ENCODE measurements at regions not wholly inside any gene's neighbourhood (a gene's known extent, or its start where the extent isn't known, plus 50 kb on each side); places are given as distances from the start of the nearest gene placed in this dataset.

DNA sequence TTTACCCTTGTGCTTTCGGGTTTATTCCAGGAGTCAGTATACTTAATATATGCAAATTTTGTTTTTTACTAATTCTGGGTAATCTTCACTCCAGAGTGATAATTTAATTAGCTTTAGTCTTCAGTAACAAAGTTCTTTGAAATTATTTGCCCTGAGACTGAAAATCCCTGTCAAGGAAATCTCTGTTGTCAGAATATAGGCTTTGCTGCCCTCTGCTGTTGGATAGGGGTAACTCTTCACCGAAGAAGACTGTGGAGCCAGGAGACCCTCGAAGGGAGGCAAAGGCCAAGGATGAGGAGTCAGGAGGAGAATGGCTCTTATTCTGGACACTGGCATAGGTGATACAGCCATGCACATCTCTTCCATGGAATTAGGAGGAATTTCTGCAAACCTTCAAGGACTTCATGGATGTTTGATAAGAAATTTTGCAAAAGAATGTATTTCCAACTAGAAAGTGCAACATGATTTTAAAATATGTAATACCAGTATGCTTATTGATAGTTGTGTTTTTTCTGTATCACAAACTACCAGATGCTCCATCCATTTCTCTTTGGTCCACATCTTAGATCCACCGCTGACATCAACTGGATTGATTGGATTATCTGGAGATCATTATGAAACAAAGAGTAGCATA, 182.3 kb downstream of the RDH14 start:
- Histone ChIP-seq H3K9me3 (no peaks in the 10 kb centered on the region), H3K4me1 (peaks cover 9% of the 10 kb centered on the region), H3K4me3 (no peak overlapping the region), H3K36me3 (replicated peaks in 1 of 2; ENCODE audit: insufficient read depth in 1 of 2, low read depth in 2 of 2) (no peaks in the 10 kb centered on the region), H3K27me3 (no peaks in the 10 kb centered on the region), H3K27ac (peak overlapping the region in 2 of 4 donors; percentile 8 to 48)
- TF ChIP-seq, protein P1, sequence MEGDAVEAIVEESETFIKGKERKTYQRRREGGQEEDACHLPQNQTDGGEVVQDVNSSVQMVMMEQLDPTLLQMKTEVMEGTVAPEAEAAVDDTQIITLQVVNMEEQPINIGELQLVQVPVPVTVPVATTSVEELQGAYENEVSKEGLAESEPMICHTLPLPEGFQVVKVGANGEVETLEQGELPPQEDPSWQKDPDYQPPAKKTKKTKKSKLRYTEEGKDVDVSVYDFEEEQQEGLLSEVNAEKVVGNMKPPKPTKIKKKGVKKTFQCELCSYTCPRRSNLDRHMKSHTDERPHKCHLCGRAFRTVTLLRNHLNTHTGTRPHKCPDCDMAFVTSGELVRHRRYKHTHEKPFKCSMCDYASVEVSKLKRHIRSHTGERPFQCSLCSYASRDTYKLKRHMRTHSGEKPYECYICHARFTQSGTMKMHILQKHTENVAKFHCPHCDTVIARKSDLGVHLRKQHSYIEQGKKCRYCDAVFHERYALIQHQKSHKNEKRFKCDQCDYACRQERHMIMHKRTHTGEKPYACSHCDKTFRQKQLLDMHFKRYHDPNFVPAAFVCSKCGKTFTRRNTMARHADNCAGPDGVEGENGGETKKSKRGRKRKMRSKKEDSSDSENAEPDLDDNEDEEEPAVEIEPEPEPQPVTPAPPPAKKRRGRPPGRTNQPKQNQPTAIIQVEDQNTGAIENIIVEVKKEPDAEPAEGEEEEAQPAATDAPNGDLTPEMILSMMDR (IDR thresholded peaks at IDR 0.05), result peak; percentile 44 to 69 (median 65)
- TF ChIP-seq POLR2A (IDR thresholded peaks at IDR 0.05), result no peak
- peak; percentile 17 to 45 (median 36) for DNase-seq
- ATAC-seq, result peak; percentile 74
- WGBS, 2 donors, result 38 to 40% methylated on average over 4 of the region's 4 CpGs
- intact Hi-C loops (cut with DNase I), result no loop called here

DNA sequence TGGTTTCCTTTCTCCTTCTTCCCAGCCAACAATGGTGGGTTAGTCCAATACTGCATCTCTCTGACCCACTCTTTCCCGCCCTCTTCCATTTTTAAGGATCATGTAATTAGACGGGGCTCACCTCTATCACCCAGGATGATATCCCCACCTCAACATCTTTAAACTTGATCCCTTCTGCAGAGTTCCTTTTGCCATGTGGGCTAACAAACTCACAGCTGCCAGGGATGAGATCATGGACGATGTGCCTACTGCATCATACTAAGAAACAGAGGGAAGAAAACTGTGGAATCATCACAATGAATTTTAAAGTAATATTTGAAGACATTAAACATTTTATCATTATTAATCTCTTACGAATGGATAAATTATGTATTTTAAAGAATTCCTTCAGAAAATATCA, 183.5 kb downstream of the RDH14 start:
- intact Hi-C loops (cut with DNase I), result no loop called here
- Histone ChIP-seq H3K9me3 (no peaks in the 10 kb centered on the region), H3K27me3 (no peaks in the 10 kb centered on the region), H3K36me3 (replicated peaks in 1 of 2; ENCODE audit: insufficient read depth in 1 of 2, low read depth in 2 of 2) (no peaks in the 10 kb centered on the region), H3K27ac (peak overlapping the region in 1 of 4 donors; percentile 18), H3K4me1 (peaks cover 9% of the 10 kb centered on the region), H3K4me3 (no peak overlapping the region)
- no peak for ATAC-seq
- TF ChIP-seq POLR2A (IDR thresholded peaks at IDR 0.05), result no peak
- TF ChIP-seq, protein P1 (IDR thresholded peaks at IDR 0.05), result no peak
- no peak for DNase-seq
- 67 to 70% methylated on average over 4 of the region's 4 CpGs for WGBS, 2 donors

DNA sequence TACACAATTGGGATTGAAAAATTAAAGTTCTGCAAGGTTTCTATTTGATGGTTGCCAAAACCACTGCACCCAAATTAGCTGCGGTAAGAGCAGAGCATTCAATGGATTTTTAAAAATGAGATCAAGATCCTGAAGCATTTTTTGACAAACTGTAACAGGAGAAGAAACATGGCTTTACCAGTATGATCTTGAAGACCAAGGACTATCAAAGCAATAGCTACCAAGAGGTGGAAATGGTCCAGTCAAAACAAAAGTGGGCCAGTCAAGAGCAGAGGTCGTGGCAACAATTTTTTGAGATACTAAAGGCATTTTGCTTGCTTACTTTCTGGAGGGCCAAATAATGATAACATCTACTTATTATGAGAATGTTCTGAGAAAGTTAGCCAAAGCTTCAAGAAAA, 186.8 kb downstream of the RDH14 start:
- ATAC-seq (no peak), DNase-seq (no peak)
- no peaks in the 10 kb centered on the region for H3K9me3 ChIP-seq
- 69 to 76% methylated on average over 2 of the region's 2 CpGs for WGBS, 2 donors
- no peak overlapping the region for H3K4me3 ChIP-seq
- TF ChIP-seq, protein P1 (IDR thresholded peaks at IDR 0.05), result no peak
- no peak for TF ChIP-seq POLR2A (IDR thresholded peaks at IDR 0.05)
- peaks cover 7% of the 10 kb centered on the region for H3K4me1 ChIP-seq
- H3K27ac ChIP-seq, result no peak overlapping the region
- no peaks in the 10 kb centered on the region for H3K36me3 ChIP-seq (replicated peaks in 1 of 2; ENCODE audit: insufficient read depth in 1 of 2, low read depth in 2 of 2)
- no peaks in the 10 kb centered on the region for H3K27me3 ChIP-seq
- intact Hi-C loops (cut with DNase I), result no loop called here

DNA sequence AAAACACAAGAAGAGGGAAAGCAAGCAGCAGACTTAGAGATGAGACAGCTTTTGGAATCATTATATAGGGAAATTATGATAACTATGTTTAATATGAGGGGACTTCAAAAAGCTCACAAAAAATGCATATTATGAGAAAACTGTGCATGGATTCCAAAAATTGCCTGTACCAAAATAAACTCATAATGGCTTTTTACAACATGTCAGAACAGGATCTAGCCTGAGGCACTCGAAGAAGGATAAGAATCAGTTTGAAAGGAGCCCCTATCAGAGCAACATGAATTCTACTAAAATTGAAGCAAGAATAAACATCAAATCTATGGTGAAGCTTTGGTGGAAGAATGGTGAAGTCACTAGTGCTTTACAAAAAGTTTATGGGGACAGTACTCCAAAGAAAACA, 187.4 kb downstream of the RDH14 start:
- peaks cover 1% of the 10 kb centered on the region for H3K4me1 ChIP-seq
- WGBS, 2 donors, result 57 to 62% methylated on average over 1 of the region's 1 CpG
- H3K4me3 ChIP-seq, result no peak overlapping the region
- no peaks in the 10 kb centered on the region for H3K27me3 ChIP-seq
- no peak overlapping the region for H3K27ac ChIP-seq
- no peaks in the 10 kb centered on the region for H3K36me3 ChIP-seq (replicated peaks in 1 of 2; ENCODE audit: insufficient read depth in 1 of 2, low read depth in 2 of 2)
- TF ChIP-seq, protein P1 (IDR thresholded peaks at IDR 0.05), result no peak
- TF ChIP-seq POLR2A (IDR thresholded peaks at IDR 0.05), result no peak
- no peaks in the 10 kb centered on the region for H3K9me3 ChIP-seq
- ATAC-seq (no peak), DNase-seq (no peak)
- intact Hi-C loops (cut with DNase I), result no loop called here

DNA sequence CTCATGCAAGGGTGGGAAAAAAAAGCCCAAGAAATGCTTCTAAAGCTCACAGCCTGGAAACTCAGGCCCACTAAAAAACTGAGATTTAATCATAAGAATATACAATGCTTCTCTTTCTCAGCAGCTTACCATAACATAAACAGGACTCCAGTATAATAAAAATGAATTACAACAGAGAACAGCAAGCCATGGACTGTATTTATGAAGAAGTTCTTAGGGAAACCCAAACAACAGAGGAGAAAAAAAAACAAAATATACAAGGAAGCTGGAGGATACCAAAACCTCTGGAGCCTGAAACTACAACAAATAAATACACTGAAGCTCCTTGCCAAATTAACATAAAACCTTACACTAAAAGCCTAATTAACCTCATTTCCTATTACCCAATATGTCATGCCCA, 187.8 kb downstream of the RDH14 start:
- H3K9me3 ChIP-seq, result no peaks in the 10 kb centered on the region
- ATAC-seq, result no peak
- intact Hi-C loops (cut with DNase I), result no loop called here
- no peak overlapping the region for H3K4me3 ChIP-seq
- H3K27ac ChIP-seq, result no peak overlapping the region
- no peaks in the 10 kb centered on the region for H3K4me1 ChIP-seq
- no peaks in the 10 kb centered on the region for H3K36me3 ChIP-seq (replicated peaks in 1 of 2; ENCODE audit: insufficient read depth in 1 of 2, low read depth in 2 of 2)
- no peak for DNase-seq
- no peaks in the 10 kb centered on the region for H3K27me3 ChIP-seq
- TF ChIP-seq, protein P1 (IDR thresholded peaks at IDR 0.05), result no peak
- no peak for TF ChIP-seq POLR2A (IDR thresholded peaks at IDR 0.05)
